22Rv1 (cell line): ENCODE measurements at regions not wholly inside any gene's neighbourhood (a gene's known extent, or its start where the extent isn't known, plus 50 kb on each side); places are given as distances from the start of the nearest gene placed in this dataset.

Experiments used
- ZFX ChIP-seq: fragments of 450-650 bp; IDR thresholded peaks from 2 replicates; pipeline ENCODE4 v1.6.1; 2017; ENCODE audit warnings: antibody characterized with exemption, borderline replicate concordance
- TF ChIP-seq, protein P1 (sequence below): fragments of 450-650 bp; IDR thresholded peaks from 2 replicates; pipeline ENCODE4 v1.5.1; 2017; ENCODE audit warnings: mild to moderate bottlenecking

DNA sequence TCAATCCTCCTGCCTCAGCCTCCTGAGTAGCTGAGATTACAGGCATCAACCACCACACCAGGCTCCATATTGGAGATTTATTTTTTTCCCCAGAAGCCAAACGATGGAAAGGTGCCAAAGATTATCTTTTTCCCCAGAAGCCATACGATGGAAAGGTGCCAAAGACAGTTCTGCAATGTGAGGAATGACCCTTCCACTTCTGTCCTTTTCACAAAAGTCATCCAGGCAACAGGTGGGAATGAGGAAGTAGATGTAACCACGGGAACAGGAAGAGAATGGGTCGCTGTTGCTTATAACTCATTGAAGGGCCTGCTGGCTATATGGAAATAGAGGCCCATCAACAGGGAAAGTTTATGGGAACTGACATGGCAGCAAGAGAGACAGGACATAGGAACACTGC, 233.7 kb upstream of the MSX2 start:
- TF ChIP-seq, protein P1, sequence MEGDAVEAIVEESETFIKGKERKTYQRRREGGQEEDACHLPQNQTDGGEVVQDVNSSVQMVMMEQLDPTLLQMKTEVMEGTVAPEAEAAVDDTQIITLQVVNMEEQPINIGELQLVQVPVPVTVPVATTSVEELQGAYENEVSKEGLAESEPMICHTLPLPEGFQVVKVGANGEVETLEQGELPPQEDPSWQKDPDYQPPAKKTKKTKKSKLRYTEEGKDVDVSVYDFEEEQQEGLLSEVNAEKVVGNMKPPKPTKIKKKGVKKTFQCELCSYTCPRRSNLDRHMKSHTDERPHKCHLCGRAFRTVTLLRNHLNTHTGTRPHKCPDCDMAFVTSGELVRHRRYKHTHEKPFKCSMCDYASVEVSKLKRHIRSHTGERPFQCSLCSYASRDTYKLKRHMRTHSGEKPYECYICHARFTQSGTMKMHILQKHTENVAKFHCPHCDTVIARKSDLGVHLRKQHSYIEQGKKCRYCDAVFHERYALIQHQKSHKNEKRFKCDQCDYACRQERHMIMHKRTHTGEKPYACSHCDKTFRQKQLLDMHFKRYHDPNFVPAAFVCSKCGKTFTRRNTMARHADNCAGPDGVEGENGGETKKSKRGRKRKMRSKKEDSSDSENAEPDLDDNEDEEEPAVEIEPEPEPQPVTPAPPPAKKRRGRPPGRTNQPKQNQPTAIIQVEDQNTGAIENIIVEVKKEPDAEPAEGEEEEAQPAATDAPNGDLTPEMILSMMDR, result no peak
- TF ChIP-seq ZFX, result no peak
